HepG2 (cell line): ENCODE measurements at regions not wholly inside any gene's neighbourhood (a gene's known extent, or its start where the extent isn't known, plus 50 kb on each side); places are given as distances from the start of the nearest gene placed in this dataset.

Source experiments
- ATF1 ChIP-seq: IDR thresholded peaks from 2 replicates; pipeline ENCODE4 v1.6.1; 2016; ENCODE audit warnings: mild to moderate bottlenecking, control low read depth
- BCLAF1 ChIP-seq: fragments of 450-650 bp; IDR thresholded peaks from 2 replicates; pipeline ENCODE4 v1.6.1; 2017; ENCODE audit warnings: mild to moderate bottlenecking
- CBFB ChIP-seq: sonication (generic); formaldehyde crosslinking; IDR thresholded peaks from 2 replicates; pipeline ENCODE4 v1.4.0; 2020; ENCODE audit warnings: missing genetic modification reagents
- EZH2 ChIP-seq: conservative IDR thresholded peaks from 2 replicates; pipeline ENCODE4 v1.6.1; 2012; ENCODE audit warnings: mild to moderate bottlenecking, low read depth, low read length, moderate library complexity
- ZNF704 ChIP-seq: sonication (generic); formaldehyde crosslinking; IDR thresholded peaks from 2 replicates; pipeline ENCODE4 v1.8.1; 2023; ENCODE audit warnings: mild to moderate bottlenecking, inconsistent platforms, moderate library complexity, missing genetic modification reagents, borderline replicate concordance

- TF ChIP-seq ZNF704 (CRISPR knock-in tag) (no peak), EZH2 (no peak), ATF1 (CRISPR knock-in tag) (no peak), BCLAF1 (no peak), CBFB (CRISPR knock-in tag) (no peak)
Observed at GRCh38 chr4:10811991-10812390, 127.4 kb upstream of the CLNK start.
